Breast epithelium (tissue), 3 donors: ENCODE measurements at regions not wholly inside any gene's neighbourhood (a gene's known extent, or its start where the extent isn't known, plus 50 kb on each side); places are given as distances from the start of the nearest gene placed in this dataset.

Experiments
- POLR2AphosphoS5 ChIP-seq, 3 donors: sonication (generic); formaldehyde crosslinking; IDR thresholded peaks; one replicate each; pipeline ENCODE4 v1.6.1; 2017; ENCODE audit warnings: antibody characterized with exemption in 3 of 3
- TF ChIP-seq, protein P1 (sequence below), 3 donors: fragments of 450-650 bp; IDR thresholded peaks; one replicate each; pipeline ENCODE4 v1.5.1; 2016 to 2017; ENCODE audit warnings: antibody characterized with exemption in 3 of 3, mild to moderate bottlenecking in 3 of 3, moderate library complexity in 3 of 3

DNA sequence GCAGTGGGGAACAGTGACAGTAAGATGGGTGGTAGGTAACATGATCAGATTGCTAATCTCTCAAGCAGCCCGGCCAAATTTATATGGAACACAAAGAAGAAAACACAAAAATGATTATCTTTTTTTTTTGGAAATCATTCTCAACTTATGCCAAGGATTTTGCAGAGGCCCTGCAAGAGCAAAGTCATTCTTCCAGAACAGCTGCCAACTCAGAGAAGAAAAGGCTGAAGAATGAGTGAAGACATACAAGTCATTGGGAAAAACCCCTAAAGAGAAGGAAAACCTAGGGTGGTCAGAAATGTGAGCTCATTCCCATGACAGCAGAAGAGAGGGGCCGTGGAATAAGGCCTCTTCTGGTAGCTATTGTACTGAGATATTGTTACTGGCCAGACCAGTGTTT is 246.7 kb downstream of the SHOX2 start:
- TF ChIP-seq, protein P1, sequence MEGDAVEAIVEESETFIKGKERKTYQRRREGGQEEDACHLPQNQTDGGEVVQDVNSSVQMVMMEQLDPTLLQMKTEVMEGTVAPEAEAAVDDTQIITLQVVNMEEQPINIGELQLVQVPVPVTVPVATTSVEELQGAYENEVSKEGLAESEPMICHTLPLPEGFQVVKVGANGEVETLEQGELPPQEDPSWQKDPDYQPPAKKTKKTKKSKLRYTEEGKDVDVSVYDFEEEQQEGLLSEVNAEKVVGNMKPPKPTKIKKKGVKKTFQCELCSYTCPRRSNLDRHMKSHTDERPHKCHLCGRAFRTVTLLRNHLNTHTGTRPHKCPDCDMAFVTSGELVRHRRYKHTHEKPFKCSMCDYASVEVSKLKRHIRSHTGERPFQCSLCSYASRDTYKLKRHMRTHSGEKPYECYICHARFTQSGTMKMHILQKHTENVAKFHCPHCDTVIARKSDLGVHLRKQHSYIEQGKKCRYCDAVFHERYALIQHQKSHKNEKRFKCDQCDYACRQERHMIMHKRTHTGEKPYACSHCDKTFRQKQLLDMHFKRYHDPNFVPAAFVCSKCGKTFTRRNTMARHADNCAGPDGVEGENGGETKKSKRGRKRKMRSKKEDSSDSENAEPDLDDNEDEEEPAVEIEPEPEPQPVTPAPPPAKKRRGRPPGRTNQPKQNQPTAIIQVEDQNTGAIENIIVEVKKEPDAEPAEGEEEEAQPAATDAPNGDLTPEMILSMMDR (IDR thresholded peaks at IDR 0.05) = no peak
- no peak for TF ChIP-seq POLR2AphosphoS5 (IDR thresholded peaks at IDR 0.05)
